GM21576 (cell line): ENCODE measurements at regions not wholly inside any gene's neighbourhood (a gene's known extent, or its start where the extent isn't known, plus 50 kb on each side); places are given as distances from the start of the nearest gene placed in this dataset.
"Not testable (repeated sequence)": the region's sequence is repeated elsewhere in the genome, so short reads cannot be mapped to it uniquely, and the experiment has no call there.

ENCODE experiments used
- ATAC-seq: cut with Tn5 transposase; IDR thresholded peaks from one replicate; pipeline ENCODE4 v1.9.1; 2021; ENCODE audit warnings: mild to moderate bottlenecking, moderate library complexity; ENCODE audit not compliant: unreplicated experiment

DNA sequence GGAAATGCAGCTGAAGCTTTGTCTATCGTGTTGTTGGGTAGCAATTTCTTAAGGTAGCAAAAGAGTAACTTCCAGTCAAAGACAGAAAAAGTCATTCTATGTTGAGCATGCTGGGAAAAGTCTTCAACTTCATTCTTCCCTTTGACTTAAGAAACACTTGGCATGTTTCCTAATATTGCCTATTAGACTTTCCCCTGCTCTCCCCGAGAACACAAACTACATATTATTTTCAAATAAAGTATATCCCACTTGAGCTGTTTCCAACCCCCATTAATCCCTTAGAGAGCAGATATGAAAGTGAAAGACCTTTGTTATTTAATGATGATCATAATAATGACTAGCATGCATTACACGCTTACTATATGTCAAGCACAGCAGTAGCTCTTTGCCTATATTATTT, 136.0 kb upstream of the SPOPL start:
- no peak for ATAC-seq

DNA sequence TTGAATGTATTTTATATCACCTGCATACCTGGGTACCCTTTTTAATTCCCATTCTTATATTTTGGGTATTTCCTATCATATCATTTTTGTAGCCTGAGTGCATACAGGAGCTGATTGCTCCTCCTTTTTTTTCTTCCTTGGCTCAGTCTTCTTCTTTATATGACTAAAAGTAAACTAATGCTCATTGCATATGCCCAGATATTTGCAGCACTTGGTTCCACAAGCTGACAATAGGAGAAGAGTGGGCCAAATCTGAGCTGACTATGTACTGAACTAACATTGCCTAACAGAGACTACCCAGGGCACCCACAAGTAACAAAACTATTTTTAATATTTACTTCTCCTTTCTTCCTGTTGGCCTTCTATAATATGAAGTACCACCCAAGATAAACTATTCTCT, 131.7 kb upstream of the SPOPL start:
- no peak for ATAC-seq

DNA sequence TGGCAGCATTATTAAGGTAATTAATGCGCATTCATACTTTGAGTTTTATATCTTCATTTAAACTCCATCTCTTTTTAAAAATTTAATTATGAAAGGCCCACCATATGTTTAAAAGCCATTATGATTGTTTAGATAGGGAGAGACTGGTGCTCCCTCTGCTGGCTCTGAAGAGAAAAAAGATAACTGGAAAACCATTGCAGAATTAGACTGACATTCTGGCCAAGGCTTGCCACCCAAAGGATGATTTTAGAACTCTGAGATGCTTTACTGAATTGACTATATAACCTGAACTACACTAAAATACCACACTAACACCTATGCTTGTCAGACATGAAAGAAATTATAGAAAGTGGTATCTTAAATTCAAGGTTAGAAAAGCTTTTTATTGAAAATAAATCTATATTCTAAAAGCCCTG, 127.6 kb upstream of the SPOPL start:
- ATAC-seq: no peak

DNA sequence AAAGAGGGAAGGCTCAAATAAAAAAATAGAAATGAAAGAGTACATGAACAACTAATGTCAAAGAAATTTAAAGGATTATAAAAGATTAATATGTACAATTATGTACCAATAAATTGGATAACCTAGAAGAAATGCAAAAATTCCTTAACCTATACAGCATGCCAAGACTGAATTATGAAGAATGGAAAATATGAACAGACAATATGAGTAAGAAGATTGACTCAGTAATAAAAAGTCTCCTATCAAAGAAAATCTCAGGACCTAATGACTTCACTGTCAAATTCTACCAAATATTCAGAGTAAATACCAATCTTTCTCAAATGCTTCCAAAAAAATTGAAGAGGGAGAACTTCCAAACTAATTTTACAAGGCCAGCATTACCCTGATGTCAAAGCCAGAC, 120.2 kb upstream of the SPOPL start:
- no peak for ATAC-seq

DNA sequence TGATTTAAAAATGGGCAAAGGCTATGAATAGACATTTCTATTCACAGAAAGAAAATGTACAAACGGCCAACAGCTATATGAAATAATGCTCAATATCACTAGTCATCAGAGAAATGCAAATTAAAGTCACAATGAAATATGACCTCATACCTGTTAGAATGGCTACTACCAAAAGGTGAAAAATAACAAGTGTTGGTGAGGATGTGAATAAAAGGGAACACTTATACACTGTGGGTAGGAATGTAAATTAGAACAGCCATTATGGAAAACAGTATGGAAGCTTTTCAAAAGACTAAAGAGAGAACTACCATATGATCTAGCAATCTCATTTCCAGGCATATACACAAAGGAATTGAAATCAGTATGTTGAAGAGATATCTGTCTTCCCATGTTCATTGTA, 118.9 kb upstream of the SPOPL start:
- ATAC-seq: no peak

DNA sequence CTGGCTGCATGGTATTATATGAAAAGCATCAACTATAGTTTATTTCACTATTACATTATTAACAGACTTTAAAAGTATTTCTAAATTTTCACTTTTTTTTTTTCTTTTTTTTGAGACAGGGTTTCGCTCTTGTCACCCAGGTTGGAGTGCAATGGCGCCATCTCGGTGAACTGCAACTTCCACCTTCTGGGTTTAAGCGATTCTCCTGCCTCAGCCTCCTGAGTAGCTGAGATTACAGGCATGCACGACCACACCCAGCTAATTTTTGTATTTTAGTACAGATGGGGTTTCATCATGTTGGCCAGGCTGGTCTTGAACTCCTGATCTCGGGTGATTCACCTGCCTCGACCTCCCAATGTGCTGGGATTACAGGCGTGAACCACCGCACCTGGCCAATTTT, 115.4 kb upstream of the SPOPL start:
- ATAC-seq: not testable (repeated sequence)

DNA sequence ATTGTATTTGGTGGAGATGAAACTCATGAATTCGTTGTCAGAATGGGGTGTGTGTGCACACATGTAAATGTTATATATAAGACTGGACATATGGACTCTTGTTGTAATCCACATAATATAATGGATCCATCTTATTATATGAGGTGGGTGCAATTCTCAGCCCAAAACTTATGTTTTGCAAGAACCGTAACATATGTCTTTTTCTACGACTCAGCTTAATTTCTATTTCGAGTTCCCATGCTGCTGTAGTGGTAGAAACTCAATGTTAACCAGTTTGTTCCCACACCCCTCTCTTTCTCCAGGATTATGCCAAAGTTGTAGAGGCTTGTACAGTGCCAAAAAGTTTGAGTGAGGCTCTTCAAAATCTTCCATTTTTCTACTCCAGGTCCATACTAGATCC, 112.5 kb upstream of the SPOPL start:
- no peak for ATAC-seq

DNA sequence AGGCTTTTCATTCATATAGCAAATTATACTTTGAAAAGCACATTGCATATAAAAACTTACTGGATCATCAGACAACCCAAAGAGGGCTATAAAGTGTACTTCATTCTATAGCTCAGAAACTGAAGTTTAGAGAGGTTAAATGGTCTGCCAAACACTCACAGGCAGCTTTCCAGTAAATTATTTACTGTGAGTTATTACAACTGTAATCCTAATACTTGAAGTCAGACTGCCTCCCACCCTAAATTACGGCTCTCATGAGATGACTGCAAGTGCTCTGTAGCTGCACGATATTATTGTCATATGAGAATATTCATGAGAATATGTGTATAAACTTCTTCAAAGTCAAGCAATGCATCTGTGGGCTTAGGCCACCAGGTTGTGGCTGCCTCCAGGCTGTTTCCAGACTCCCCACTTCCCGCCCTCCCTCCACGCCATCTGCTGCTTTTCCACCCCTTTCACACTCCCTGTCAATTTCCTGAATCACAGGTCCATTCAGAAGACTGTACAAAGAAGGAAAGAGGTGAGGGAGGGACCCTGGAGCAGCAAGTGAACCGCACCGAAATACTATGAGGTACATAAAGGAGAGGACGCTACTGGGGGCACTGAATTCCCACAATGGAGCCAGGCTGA, 111.1 kb upstream of the SPOPL start:
- no peak for ATAC-seq

DNA sequence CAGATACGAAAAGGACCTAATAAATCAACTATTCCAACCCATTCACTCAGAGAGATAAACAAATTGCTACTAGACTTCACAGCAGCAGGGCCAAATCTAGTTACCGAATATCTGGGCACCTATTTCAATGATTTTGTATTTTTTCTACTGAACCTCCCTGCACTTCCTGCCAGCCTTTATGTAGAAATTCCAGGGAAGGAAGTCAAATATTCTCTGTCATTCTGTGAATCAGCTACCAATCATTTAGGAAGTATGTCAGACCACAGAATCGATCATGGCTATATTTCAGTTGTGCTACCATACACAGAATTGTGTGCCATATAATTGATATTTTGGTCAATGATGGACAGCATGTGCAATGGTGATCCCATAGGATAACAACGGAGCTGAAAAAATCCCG, 109.6 kb upstream of the SPOPL start:
- no peak for ATAC-seq

DNA sequence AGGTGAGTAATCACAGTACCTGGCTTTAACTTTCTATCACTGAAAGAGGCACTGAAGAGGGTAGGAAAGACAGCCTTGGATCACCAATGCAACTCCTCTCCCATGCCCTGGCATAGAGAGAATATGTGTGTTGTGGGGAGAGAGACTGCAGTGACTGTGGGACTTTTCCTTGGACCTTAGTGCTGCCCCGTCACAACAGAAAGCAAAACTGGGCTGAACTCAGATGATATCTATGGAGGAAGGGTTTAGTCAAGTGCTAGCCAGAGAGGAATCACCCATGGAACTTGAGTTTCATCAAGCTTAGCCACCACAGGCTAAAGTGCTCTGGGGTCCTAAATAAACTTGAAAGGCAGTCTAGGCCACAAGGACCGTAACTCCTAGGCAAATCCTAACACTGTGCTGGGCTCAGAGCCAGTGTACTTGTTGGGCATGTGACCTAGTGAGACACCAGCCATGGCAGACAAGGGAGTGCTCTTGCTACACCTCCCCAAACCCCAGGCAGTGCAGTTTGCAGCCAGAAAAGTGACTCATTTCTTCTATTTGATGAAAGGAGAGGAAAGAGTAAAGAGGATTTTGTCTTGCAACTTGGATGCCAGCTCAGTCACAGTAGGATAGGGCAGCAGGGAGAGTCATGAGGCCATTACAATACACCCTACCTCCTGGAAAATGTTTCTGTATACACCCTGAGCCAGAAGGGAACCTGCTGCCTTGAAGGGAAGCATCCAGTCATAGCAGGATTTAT, 105.8 kb upstream of the SPOPL start:
- no peak for ATAC-seq

DNA sequence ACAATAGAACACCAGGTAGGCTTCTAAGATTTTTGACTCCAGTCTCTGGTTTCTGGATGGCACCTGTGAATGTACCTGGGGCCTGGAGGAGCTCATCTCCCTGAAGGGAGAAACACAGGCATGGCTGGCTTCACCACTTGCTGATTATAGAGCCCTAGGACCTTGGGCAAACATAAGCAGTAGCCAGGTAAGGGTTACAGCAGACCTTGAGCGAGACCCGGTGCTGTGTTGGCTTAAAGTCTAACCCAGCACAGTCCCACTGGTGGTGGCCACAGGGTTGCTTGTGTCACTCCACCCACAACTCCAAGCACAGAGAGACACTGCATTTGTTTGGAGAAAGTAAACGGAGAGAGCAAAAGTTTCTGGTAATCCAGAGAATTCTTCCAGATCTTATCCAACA, 104.7 kb upstream of the SPOPL start:
- no peak for ATAC-seq

DNA sequence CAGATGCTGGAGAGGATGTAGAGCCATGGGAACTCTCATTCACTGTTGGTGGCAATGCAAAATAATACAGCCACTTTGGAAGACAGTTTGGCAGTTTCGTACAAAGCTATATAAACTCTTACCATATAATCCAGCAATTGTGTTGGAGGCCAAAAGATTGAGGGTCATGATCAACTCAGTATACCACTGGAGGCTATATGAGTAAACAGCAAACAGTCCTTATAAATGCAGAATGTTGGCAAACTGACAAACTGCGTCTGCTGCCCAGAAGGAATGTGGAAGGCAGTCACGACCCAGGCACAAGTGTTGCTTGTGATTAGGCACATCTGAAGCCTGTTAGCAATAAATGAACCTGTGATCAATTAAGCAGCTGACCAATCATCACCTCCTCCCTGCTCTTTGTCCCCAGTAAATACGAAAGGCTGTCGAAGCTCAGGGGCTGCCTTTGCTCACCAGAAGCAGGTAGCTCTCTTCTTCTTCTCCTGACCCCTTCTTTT, 98.1 kb upstream of the SPOPL start:
- ATAC-seq: no peak

DNA sequence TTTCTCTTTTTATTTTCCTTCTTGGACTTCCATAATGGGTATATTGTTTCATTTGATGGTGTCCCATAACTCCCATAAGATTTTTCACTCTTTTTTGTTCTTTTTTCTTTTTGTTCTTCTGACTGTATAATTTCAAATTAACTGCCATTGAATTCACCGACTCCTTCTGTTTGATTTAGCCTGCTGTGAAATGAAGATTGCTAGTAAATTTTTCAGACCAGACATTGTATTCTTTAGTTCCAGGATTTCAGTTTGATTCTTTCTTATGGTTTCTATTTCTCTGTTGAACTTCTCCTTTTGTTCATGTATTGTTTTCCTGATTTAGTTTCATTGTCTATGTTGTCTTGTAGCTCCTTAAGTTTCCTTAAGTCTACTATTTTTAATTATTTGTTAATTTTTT, 87.6 kb upstream of the SPOPL start:
- ATAC-seq: no peak

DNA sequence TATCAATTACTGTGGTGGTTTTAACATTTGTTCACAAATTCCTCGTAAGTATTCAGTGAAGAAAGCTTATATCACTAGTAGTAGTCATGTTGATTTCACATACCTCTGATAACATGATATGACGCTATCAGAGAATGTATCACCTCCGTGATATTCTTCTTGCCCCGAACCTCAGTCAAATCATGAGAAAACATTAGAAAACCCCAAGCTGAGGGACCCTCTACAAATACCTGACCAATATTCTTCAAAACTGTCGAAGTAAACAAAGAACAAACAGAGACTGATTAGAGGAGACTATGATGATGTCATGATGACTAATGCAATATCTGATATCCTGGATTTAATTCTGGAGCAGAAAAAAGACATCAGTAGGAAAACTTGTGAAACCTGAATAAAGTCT, 85.6 kb upstream of the SPOPL start:
- no peak for ATAC-seq

DNA sequence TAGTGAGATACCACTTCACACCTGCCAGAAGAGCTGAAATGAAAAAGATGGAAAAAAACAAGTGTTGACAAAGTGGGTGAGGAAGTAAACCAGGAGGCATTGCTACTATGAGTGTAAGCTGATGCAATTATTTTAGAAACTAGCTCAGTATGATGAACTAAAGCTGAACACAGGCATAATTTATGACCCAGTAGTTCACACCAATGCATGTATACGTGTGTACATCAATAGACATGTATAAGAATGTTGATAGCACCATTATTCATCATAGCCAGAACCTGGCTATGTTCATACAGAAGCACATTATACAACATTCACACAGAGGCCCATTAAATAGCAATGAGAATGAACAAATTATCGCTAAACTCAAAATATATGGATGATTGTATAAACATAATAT, 83.1 kb upstream of the SPOPL start:
- no peak for ATAC-seq

DNA sequence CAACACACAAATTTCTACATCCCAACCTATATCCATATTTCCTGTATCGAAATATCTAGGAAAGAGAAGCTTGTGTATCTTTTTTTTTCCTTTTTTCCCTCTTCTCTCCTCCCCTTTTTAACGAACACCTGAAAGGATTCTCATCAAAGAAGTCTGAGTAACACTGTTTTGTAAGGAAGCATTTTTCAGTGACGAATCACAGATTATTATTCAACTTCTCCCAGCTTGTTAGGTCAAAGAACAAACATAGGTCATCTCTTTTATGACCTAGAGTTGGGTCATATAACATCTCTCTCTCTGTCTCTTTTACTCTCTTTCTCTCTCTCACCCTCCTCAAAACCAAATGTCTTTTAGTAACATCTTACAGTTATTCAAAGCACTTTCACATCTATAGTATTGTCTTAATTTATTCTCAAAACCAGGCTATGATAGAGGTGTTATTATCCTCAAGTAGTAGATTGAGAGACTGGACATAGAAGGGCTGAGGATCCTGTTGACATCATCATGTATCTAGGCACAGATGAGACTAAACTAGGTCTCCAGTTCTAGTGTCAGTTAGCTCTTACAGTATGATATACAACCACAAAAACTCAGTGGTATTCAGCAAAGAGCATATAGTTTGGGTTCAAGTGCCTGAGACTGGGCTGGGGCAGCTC, 80.1 kb upstream of the SPOPL start:
- ATAC-seq: no peak

DNA sequence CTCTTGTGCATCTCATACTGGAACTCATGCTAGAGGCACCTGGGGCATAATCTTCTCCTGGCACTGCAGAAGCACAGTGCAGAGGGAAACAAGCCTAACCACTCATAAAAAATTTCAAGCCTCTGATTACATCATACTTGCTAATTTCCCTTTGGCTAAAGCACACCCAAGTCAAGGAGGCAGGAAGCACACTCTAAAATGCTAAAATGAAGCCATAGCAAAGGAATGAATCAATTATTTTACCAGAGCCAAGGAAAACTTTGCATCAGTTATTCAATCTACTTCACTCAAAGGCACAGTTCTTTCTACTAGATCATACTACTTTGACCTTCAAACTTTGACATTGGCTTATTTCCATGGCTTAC, 79.6 kb upstream of the SPOPL start:
- ATAC-seq: no peak

DNA sequence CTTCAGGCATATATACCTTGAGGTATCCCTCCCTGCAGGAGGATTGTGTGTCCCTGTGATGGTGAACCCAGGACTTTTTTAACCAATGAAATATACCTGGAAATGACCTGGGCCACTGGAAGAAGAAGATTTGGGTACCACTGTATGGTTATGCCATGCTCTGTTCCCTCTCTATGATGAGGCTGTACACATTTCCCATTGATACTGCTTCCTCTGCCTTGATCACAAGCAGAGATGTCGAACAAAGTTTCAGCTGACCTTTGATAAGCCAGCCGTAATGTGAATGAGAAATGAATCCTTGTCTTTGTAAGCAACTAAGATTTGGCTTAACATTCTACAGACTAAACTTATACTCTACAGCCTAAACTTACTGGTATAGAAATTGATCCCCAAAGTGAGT, 78.4 kb upstream of the SPOPL start:
- ATAC-seq: no peak

DNA sequence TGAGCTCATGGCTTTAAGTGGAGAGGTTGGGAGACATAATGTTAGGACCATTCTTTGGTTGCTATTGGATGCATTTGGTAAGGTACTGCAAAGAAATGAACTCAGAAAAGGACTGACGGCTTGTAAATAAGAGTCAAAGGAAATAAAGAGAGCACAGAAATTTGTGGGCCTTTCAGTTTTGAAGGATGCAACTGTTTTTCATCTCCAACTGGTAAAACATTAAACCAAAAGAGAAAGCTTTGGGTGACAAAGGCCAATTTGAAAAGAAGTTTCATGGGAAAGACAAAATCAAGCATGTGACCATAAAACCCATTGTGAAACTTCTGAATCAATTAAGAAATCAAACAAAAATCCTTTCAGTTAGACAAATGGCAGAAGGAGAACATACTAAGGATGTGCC, 77.8 kb upstream of the SPOPL start:
- no peak for ATAC-seq

DNA sequence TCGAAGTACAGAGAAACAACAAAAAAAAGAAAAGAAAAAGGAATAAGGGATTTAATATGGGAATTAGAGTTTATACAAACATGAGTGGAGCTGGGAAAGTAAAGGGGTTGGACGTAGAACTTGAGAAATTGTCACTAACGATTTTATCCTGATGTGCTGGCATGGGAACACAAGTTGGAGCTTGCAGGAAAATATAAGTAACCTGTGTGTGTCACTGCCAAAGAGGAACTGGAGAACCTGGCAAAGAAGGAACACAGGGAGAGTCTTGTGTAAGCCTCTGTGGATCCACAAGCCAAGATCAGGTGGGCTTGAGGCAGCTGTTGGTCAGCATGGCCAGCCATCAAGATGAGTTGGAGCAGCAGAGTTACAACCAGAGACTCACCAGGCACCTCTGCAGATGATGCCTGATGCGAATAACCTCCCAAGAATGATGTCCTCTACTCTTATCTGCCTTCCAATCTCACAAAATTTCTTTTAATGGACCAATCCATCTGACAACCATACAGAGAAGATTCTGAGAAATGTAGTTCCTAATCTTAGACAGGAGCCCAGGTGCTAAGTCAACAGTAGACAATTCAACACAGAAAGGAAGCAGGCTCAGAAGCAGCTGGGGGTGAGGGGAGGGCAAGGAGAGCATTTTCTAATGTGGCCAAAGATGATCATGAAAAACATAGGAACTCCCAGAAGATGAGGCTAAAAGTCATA, 77.0 kb upstream of the SPOPL start:
- ATAC-seq: no peak

DNA sequence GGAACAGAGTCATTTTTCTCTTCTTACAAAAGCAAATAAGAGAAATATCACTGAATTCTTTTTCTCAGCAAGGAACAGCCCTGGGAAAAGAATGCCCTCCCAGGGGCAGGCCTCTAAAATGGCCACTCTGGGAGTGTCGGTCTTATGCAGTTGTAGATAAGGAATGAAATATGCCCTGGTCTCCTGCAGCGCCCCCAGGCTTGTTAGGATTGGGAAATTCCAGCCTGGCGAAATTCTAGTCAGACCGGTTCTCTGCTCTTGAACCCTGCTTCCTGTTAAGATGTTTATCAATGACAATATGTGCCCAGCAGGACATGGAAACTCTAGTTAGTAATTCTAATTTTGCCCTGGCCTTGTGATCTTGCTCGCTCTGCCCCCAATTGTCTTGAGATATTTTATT, 75.5 kb upstream of the SPOPL start:
- not testable (repeated sequence) for ATAC-seq
